ENCODE measurements at regions not wholly inside any gene's neighbourhood (a gene's known extent, or its start where the extent isn't known, plus 50 kb on each side); places are given as distances from the start of the nearest gene placed in this dataset.

- Histone ChIP-seq H3K36me3 (replicated peaks; ENCODE audit: insufficient read depth, low read depth) (no peaks in the 10 kb centered on the region), H2AFZ (no peak overlapping the region), H3K27ac (no peak overlapping the region), H3K4me3 (no peak overlapping the region), H3K4me1 (ENCODE audit: insufficient read depth) (no peaks in the 10 kb centered on the region), H3K27me3 (no peaks in the 10 kb centered on the region), H3K9me3 (ENCODE audit: low read depth) (no peaks in the 10 kb centered on the region), H3K79me2 (no peaks in the 10 kb centered on the region), H4K20me1 (ENCODE audit: insufficient read depth, poor library complexity, severe bottlenecking) (no peaks in the 10 kb centered on the region), H3K9me2 (replicated peaks; ENCODE audit: insufficient read depth) (no peaks in the 10 kb centered on the region), H3K4me2 (no peak overlapping the region)
- no peak for TF ChIP-seq EZH2phosphoT487 (IDR thresholded peaks at IDR 0.05; ENCODE audit: low read depth, severe bottlenecking, unreplicated experiment)
- TF ChIP-seq EZH2 (IDR thresholded peaks at IDR 0.05; ENCODE audit: borderline replicate concordance) = no peak
- TF ChIP-seq CTCF (IDR thresholded peaks at IDR 0.05; ENCODE audit: poor library complexity) = no peak
- WGBS (ENCODE audit: low lambda C conversion rate, missing lambda C conversion rate) = 53% methylated on average over 5 of the region's 5 CpGs
- no peak for DNase-seq (ENCODE audit: low spot score)
Observed at GRCh38 chr7:57210871-57211270, 78.6 kb upstream of the ZNF479 start.

DNA sequence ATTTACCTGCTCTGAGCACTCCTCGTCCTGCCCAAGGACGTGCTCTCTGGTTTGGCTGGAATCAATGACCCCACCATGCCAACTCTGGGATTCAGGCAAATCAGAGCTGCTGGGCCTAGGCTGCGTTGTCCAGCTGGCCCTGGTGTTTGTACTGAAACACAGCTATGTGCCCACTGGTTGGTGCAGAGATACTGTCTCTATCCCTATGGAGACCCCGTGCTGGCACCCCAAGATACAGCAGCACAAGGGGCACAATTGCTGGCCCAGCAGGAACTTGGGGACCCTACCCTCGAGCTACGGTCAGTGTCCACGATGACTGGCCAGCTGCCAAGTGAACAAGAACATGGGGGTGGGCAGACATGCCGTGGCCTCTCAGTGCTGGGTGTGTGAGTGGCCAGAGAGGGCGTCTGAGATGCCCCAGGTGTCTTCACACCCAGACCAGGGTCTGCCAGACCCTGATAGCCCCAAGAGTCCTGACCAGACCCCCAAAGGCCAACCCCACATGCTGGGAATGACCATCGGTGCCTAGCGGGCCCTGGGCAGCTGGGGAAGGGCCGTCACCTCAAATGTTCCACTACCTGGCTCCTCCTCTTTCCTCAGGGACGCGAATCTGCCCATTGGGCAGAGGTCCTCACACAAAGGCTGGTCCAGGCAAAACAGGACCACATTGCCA is 79.3 kb upstream of the ZNF479 start:
- Histone ChIP-seq H3K36me3 (replicated peaks; ENCODE audit: insufficient read depth, low read depth) (no peaks in the 10 kb centered on the region), H2AFZ (no peak overlapping the region), H3K9me3 (ENCODE audit: low read depth) (no peaks in the 10 kb centered on the region), H3K4me2 (no peak overlapping the region), H3K27ac (no peak overlapping the region), H3K4me3 (no peak overlapping the region), H4K20me1 (ENCODE audit: insufficient read depth, poor library complexity, severe bottlenecking) (no peaks in the 10 kb centered on the region), H3K4me1 (ENCODE audit: insufficient read depth) (no peaks in the 10 kb centered on the region), H3K9me2 (replicated peaks; ENCODE audit: insufficient read depth) (no peaks in the 10 kb centered on the region), H3K79me2 (no peaks in the 10 kb centered on the region), H3K27me3 (no peaks in the 10 kb centered on the region)
- TF ChIP-seq EZH2 (IDR thresholded peaks at IDR 0.05; ENCODE audit: borderline replicate concordance) = no peak
- DNase-seq (ENCODE audit: low spot score) = no peak
- 68% methylated on average over 14 of the region's 14 CpGs for WGBS (ENCODE audit: low lambda C conversion rate, missing lambda C conversion rate)

DNA sequence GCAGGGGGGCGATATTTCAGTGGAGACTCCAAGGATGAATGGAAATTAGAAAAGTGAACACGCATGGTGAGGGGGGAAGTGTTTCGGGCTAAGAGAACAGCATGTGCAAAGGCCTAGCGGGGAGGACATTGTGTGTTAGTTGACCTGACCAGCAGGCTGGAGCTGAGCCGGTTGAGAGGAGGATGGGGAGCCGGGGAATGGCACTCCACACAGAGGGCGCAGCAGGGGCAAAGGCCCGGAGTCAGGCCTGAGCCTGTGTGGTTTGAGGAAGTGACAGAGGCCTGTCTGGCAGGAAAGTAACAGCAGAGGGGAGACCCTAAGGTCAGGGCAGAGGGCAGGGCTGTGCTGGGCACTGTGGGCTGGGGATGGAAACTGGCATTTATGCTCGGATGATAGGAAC is 83.2 kb upstream of the ZNF479 start:
- H3K79me2 ChIP-seq = no peaks in the 10 kb centered on the region
- H3K4me3 ChIP-seq = no peak overlapping the region
- DNase-seq (ENCODE audit: low spot score) = no peak
- no peaks in the 10 kb centered on the region for H4K20me1 ChIP-seq (ENCODE audit: insufficient read depth, poor library complexity, severe bottlenecking)
- H3K9me2 ChIP-seq (replicated peaks; ENCODE audit: insufficient read depth) = no peaks in the 10 kb centered on the region
- H3K4me2 ChIP-seq = no peak overlapping the region
- TF ChIP-seq EZH2phosphoT487 (IDR thresholded peaks at IDR 0.05; ENCODE audit: low read depth, severe bottlenecking, unreplicated experiment) (no peak), CTCF (IDR thresholded peaks at IDR 0.05; ENCODE audit: poor library complexity) (no peak), EZH2 (IDR thresholded peaks at IDR 0.05; ENCODE audit: borderline replicate concordance) (no peak)
- no peaks in the 10 kb centered on the region for H3K27me3 ChIP-seq
- 76% methylated on average over 9 of the region's 9 CpGs for WGBS (ENCODE audit: low lambda C conversion rate, missing lambda C conversion rate)
- no peaks in the 10 kb centered on the region for H3K36me3 ChIP-seq (replicated peaks; ENCODE audit: insufficient read depth, low read depth)
- H3K27ac ChIP-seq = no peak overlapping the region
- H2AFZ ChIP-seq = no peak overlapping the region
- no peaks in the 10 kb centered on the region for H3K9me3 ChIP-seq (ENCODE audit: low read depth)
- H3K4me1 ChIP-seq (ENCODE audit: insufficient read depth) = no peaks in the 10 kb centered on the region

- Histone ChIP-seq H3K27ac (no peak overlapping the region), H2AFZ (no peak overlapping the region), H3K9me2 (replicated peaks; ENCODE audit: insufficient read depth) (no peaks in the 10 kb centered on the region), H3K36me3 (replicated peaks; ENCODE audit: insufficient read depth, low read depth) (no peaks in the 10 kb centered on the region), H3K9me3 (ENCODE audit: low read depth) (no peaks in the 10 kb centered on the region), H3K4me2 (no peak overlapping the region), H4K20me1 (ENCODE audit: insufficient read depth, poor library complexity, severe bottlenecking) (no peaks in the 10 kb centered on the region), H3K79me2 (no peaks in the 10 kb centered on the region), H3K4me3 (no peak overlapping the region), H3K4me1 (ENCODE audit: insufficient read depth) (no peaks in the 10 kb centered on the region), H3K27me3 (no peaks in the 10 kb centered on the region)
- TF ChIP-seq CTCF (IDR thresholded peaks at IDR 0.05; ENCODE audit: poor library complexity) (no peak), EZH2 (IDR thresholded peaks at IDR 0.05; ENCODE audit: borderline replicate concordance) (no peak), EZH2phosphoT487 (IDR thresholded peaks at IDR 0.05; ENCODE audit: low read depth, severe bottlenecking, unreplicated experiment) (no peak)
- no peak for DNase-seq (ENCODE audit: low spot score)
- WGBS (ENCODE audit: low lambda C conversion rate, missing lambda C conversion rate) = 59% methylated on average over 6 of the region's 6 CpGs
Observed at GRCh38 chr7:57216340-57216739, 84.1 kb upstream of the ZNF479 start.
